Esophagus squamous epithelium (tissue), 4 donors: ENCODE measurements at regions not wholly inside any gene's neighbourhood (a gene's known extent, or its start where the extent isn't known, plus 50 kb on each side); places are given as distances from the start of the nearest gene placed in this dataset.

Experiments used
- CTCF ChIP-seq, 6 experiments: fragments of 450-650 bp in 4 of 6; fragments of 200-600 bp in 2 of 6; sonication (generic) in 2 of 6; IDR thresholded peaks; one replicate each; pipeline ENCODE4 v1.5.1; 2016 to 2019; ENCODE audit warnings: antibody characterized with exemption in 6 of 6, mild to moderate bottlenecking in 4 of 6, moderate library complexity in 4 of 6
- POLR2A ChIP-seq, 4 donors: fragments of 450-650 bp; IDR thresholded peaks; one replicate each; pipeline ENCODE4 v1.6.1; 2017; ENCODE audit warnings: antibody characterized with exemption in 4 of 4, mild to moderate bottlenecking in 4 of 4, moderate library complexity in 3 of 4

GRCh38 chr11:70546191-70546940 is 148.0 kb downstream of the CTTN start:
- TF ChIP-seq POLR2A (IDR thresholded peaks at IDR 0.05) (no peak), CTCF (IDR thresholded peaks at IDR 0.05) (no peak)
